Keratinocyte (primary cell): ENCODE measurements at regions not wholly inside any gene's neighbourhood (a gene's known extent, or its start where the extent isn't known, plus 50 kb on each side); places are given as distances from the start of the nearest gene placed in this dataset.

Experiments used
- EZH2 ChIP-seq: IDR thresholded peaks from one replicate; pipeline ENCODE4 v1.6.1; 2012; ENCODE audit warnings: inconsistent platforms, mild to moderate bottlenecking, low read length, moderate library complexity
- TF ChIP-seq, protein P1 (sequence below), 3 experiments: IDR thresholded peaks in 1 of 3; conservative IDR thresholded peaks in 1 of 3; optimal IDR thresholded peaks in 1 of 3; 2 replicates in 2 of 3; 3 replicates in 1 of 3; pipeline versions ENCODE3 to v1.5.1; 2011; ENCODE audit warnings: low read length in 3 of 3, mild to moderate bottlenecking in 3 of 3, moderate library complexity in 2 of 3, control low read depth in 1 of 3, inconsistent platforms in 1 of 3; ENCODE audit not compliant: insufficient read depth in 2 of 3; ENCODE audit errors: extremely low read depth in 1 of 3

- TF ChIP-seq EZH2, result no peak
- TF ChIP-seq, protein P1, sequence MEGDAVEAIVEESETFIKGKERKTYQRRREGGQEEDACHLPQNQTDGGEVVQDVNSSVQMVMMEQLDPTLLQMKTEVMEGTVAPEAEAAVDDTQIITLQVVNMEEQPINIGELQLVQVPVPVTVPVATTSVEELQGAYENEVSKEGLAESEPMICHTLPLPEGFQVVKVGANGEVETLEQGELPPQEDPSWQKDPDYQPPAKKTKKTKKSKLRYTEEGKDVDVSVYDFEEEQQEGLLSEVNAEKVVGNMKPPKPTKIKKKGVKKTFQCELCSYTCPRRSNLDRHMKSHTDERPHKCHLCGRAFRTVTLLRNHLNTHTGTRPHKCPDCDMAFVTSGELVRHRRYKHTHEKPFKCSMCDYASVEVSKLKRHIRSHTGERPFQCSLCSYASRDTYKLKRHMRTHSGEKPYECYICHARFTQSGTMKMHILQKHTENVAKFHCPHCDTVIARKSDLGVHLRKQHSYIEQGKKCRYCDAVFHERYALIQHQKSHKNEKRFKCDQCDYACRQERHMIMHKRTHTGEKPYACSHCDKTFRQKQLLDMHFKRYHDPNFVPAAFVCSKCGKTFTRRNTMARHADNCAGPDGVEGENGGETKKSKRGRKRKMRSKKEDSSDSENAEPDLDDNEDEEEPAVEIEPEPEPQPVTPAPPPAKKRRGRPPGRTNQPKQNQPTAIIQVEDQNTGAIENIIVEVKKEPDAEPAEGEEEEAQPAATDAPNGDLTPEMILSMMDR (optimal IDR thresholded peaks at IDR 0.05 in 1 of 3, IDR thresholded peaks at IDR 0.05 in 1 of 3, conservative IDR thresholded peaks at IDR 0.05 in 1 of 3; ENCODE audit: extremely low read depth in 1 of 3, insufficient read depth in 2 of 3, low read length in 3 of 3), result peak in 1 of 3 experiments; percentile 13
These were observed 345.5 kb downstream of the REEP3 start for GRCh38 chr10:63866747-63867140.
